Suppressor macrophage (primary cell): ENCODE measurements at regions not wholly inside any gene's neighbourhood (a gene's known extent, or its start where the extent isn't known, plus 50 kb on each side); places are given as distances from the start of the nearest gene placed in this dataset.
A peak's percentile ranks its signal among the peaks of the same experiment; 100 is the strongest.

Experiments
- DNase-seq, 4 experiments: peaks; one replicate each; pipeline ENCODE4 v3.0.0-alpha.2; 2020 to 2022

DNA sequence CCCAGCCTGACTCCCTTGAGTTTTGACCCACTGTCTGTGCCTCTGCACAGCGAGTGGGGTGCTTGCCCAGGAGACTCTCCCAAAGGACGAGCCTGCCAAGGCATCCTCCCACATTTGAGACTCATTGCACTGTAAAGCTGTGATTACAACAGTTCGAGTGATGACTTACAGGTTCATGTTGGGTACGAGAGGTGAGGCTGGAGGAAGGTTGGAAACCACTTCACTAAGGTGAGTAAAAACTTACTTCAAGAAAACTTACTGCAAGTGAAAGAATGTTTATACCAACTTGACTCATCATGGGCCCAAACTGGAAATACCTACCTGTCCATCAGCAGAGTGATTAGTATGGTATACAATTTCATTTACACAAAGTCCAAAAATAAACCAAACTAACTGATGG is 360.1 kb upstream of the CDH11 start:
- no peak for DNase-seq

DNA sequence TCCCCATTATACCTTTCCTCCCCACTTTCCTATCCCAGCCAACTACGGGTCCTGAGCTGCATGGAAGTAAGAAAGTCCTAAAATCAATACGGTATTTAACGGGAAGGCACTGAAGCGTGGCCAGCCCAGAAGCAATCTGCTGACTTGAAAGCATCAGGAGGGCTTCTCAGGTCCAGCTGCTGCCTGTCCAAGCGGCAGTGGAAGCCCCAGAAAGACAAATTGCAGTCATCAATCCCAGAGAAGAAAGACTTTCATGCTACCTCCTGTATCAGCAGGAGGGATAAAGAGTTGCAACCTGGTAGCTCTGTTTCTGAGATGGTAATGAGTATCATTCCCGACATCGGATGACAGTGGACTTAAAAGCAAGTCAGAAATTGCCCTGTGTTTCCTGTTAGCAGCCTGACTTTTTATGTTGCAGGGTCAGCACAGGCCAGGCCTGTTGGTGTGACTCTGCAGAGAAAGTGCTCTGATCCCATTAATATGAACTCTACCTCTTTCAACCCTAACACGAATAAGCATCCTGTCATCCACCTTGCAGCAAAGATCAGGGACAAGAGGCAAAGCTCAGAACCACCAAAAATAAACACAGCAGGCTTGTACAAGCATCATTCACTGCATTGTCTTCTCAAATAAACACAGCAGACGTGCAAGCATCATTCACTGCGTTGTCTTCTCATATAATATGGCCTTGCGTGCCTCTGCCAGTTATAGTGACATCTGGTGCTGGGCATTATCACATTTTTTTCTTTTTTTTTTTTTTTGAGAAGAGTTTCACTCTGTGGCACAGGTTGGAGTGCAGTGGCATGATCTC is 358.6 kb upstream of the CDH11 start:
- DNase-seq: no peak

DNA sequence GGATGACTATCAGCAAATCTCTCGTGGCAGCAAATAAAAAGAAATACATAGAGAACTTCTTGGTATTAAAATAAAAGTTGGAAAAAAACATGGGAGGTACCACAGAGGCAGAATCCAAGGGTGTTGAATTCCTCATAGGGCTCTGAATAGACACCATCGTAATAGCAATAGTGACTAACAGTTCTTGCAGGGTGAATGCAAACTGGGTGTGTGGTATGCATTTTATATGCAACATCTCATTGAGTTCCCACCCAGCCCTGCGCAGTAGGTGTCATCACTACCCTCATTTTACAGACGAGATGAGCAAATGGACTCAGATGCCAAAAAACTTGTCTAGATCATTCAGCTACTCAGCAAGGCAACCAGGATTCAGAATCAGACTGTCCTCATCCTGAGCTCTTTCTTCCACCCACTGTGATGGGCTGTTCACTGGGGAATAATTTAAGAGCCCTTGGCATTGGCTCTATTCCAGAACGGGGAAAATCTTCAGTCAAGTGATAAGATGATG is 354.6 kb upstream of the CDH11 start:
- DNase-seq: no peak

DNA sequence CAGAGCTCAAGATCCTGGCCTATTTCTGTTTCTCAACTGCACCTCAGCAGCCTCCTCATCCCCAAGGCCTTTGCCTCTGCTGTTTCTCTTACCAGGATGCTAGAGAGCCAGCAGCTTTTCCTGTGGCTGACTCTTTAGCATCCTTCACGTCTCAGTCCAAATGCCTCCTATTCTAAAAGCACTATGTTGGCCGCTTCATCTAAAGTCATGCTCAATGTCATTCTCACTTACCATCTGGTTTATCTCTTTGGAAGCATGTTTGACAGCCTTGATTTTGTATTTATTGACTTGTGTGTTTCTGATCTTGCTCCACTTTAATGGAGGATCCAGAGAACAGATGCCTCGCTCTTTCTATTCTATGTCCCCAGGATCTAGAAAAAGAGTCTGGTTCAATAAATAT is 351.8 kb upstream of the CDH11 start:
- no peak for DNase-seq

DNA sequence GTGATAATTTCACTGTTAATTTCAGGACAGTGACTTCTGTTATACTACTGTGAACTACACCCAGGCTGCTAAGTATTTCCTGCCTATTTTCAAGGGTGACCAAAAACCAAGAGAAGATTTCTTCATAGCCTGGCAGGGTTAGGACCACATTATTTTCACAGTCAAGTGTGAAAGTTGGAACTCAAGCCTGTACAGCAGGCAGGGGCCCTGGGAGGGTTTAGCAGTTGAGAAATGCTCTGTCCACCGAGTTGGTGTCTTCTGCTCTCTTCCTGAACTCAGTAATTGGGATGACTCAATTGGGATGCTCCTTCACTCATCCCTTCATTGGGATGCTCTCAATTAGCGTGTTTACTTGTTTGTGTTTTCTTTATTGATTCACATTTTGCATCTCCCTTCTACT is 347.3 kb upstream of the CDH11 start:
- DNase-seq: no peak

DNA sequence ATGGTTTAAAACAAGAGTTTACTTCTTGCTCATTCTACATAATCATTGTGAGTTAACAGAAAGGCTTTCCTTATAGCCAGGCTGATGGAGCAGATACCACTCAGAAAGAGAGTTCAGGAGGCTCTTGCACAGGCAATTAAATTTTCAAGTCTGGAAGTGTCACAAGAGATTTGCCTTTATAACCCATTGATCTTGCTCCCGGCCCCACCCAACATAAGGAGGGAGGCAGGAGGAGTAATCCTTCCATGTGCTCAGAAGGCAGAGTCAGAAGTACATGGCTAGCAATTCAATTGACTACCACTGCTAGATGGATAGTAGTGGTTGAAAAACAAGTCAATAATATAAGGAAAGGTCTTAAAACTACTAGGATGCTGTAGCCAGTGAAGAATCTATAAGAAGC is 346.3 kb upstream of the CDH11 start:
- DNase-seq: no peak

DNA sequence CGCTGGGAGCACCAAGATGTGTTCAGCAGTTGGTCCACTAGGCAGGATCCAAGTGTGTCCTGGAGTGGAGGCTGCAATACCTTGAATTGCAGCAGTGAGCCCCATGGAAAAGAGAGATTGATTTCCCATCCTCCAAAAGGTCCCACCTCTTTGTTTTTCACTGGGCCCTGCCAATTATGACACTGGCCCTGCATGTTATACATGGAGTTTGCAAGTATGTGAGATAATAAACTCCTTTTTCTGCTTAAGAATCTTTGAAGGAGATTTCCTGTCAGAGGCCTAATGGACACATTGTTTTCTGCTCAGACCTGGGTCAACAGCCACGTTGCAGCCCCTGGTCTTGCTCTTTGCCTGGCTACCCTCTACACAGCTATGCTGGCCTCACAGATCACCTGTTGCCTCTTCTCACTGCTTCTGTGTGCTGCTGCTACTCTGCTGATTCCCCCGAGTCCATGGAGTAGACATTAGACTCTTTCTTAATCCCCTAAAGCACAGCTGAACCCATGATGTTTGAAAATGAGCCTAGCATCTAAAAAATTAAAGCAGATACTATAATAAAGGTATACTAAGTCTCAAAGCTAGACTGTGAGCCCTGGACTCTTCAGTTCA is 341.9 kb upstream of the CDH11 start:
- DNase-seq: no peak

DNA sequence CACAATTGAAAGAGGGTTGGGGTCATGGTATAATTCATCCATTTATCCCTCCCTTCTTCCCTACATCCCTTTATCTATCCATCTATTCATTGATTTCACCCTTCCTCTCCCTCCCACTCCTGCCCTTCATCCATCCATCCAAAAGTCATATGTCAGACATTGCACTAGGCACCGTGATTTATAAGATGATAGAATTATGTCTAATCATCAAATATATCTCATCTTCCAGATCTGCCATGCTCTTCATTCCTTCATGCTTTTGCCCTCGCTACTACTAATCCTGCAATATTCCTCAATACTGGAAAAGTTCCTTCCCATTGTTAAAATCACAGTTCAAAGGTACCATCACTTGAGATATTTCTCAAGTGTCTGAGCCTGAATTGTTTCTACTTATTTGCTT is 335.2 kb upstream of the CDH11 start:
- no peak for DNase-seq

DNA sequence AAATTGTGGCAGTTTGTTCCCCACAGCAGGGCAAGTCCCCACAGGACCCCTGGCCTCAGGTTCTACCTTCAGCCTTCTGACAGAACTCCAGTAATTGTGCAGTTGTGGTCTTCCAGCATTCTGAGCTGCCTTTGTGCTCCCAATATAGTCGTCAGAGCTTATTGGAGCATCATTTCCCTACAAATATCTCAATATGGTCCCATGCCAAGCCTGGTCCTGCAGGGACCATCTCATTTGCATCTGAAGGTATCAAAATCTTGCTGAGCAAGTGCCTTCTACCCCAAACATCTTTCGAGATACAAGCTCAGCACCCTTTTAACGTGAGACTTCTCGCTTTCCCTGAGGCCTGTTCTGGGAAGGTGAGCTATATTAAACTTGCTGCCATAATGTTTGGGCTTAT is 333.9 kb upstream of the CDH11 start:
- no peak for DNase-seq

DNA sequence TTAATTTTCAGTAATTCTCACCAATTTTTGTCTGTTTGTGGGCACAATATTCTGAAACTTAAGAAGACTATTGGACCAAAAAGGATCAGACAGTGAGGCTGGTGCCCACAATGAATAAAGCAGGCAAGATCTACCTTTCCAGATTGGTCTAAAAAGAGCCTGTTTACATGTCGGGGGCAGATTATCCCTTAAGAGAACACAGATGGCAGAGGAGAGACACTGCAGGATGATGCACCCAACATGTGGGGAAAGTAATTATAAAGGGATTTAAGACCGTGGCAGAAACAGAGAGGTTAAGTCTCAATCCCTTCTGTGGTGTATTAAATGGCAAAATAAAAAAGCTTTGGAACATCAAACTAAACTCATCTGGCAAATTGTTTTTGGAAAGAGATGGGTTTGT is 331.8 kb upstream of the CDH11 start:
- no peak for DNase-seq

DNA sequence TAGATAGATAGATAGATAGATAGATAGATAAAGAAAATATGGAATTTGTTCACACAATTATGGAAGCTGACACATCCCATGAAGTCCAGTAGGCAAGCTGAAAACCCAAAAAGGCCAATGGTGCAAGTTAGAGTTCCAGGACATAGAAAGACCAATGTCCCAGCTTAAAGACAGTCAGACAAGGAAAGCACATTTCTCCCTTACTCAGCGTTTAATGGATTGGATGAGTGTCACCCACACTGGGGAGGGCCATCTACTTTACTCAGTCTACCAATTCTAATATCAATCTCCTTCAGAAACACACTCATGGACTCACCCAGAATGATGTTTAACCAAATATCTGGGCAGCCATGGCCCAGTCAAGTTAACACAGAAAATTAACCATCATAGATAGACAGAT is 327.7 kb upstream of the CDH11 start:
- DNase-seq: no peak

DNA sequence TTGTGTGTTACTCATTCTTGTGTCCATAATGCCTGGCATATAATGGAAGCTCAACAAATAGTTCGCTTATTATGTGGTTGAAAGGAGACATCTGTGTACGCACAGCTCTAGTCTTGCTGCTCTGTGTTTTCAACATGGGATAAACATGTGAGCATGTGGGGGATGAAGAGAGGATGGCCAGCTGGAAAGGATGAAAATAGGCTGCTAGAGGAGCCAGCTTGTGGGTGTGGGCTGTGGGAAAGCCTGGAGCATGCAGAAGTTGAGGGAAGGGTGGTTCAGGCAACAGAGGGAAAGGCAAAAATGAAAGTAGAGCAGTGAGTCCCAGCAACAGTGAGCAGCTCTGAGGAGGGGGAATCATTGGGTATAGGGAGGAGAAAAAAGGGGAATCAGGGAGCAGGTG is 324.6 kb upstream of the CDH11 start:
- no peak for DNase-seq

DNA sequence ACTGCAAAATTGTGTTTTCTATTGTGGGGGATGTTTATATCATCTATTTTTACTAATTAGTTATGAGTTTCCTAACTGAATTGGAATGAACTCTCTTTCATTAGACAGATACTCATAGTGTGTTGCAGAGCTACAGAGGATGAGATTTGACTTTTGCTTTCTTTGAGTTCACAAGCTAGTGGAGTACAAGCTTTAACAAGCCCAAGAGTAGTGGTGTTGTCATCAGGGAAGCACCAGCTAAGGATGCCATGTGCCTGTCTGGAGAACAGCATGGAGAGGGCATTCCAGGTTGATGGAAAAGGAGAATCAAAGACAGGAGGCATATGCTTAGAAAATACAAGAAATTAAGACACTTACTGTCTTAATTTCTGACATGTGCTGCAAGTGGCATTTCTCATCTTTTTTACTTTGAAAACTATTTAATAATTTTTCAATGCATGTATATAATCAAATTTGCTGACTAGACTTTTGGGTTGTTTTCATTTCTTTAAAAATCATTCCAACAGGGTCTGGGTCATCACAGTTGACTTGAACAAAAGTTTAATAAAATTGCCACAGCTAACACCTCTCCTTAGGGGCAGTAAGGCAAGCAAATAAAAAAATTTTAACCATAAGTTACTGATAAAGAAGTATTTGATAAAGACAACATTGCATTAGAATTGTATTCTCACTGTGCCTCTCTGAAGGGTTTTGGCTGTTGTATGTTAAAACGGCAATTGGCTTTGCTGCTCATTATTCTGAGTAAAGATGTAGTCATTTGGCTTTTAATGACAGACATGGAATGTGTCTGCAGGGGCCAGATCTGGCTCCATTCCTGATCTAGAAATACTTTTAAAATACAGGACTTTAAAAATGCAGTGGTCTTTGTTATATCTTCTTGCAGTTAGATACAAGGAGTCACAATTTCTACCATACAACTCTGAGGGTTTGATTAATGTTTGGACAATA is 323.7 kb upstream of the CDH11 start:
- no peak for DNase-seq

DNA sequence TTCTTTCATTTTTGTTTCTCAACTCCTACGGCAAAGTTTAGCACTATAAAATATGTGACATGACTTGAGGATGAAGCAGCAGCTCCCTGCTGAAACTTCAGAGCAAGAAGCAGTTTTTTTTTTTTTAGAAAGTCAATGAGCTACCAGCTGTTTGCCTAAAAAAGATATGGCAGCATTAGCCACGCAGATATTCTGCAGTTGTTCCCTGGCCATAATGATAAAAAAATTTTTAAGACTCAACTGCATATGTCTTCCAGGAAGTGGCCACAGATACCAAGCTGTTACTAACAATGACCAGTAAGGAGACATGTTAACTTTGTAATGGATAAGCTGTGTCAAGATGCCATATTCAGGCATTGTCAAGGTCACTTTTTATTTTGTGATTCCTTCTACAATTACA is 319.6 kb upstream of the CDH11 start:
- no peak for DNase-seq

DNA sequence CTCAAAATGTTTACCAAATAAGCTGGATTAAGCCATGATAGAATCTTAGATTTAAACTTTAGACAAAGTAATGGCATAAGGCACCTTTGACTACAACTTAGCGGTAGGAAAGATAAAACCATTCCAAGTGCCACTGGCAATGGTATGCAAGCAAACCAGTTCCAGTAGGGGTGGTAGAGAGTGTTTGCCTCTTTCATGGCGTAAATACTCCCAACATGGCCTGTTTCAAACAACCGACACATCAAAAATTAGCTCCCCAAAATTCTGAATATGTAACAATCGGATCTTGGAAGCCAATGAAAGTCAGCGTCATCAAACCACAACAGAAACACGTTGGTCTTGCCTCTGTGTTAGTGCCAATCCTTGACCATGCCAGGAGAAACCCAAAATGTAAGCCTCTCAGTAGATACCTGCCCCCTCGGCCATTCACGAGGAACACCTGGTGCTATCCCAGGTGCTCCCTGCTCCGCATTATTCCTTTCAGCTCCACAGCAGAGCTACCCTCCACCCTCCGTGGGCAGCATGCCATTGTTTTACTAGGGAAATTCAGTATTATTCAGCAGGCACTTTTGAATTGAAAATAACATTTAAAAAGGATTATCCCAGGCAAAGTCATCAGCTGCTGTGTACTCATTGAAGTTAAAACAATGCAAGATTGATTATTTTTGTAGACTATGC is 307.8 kb upstream of the CDH11 start:
- DNase-seq: no peak

DNA sequence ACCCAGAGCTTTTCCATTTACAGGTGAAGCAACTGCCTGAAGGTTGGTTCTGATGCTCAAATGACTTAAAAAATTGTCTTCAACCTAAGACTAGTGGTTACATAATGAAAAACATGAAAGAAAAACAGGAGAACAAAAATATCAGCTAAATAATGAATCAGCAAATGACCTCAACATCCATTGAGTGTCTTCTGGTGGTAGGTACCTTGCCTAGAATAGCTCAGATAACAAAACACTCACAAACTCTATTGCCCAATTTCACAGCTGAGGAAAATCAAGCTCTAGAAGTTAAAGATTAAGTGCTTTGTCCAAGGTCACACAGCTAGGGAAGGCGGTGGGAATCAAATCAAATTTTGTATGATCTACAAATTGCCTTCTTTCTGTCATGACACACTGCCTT is 304.6 kb upstream of the CDH11 start:
- no peak for DNase-seq

DNA sequence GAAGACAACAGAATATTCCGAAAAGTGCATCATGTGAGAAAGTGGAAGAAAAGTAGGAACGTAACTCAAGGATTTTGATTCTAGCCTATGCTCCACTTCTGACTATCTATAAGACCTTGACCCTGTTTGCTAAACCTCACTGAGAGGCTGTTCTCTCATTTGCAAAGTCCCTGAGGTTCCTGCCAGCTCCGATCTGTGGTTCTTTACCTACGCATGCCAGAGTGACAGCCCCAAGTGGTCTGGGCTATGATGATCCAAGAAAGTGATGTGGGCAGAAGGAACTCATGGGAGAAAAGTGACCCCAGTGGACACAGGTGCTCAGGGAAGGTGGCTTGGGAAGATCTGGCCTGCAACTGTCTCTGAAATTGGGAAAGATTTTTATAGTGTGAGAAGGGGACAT is 301.1 kb upstream of the CDH11 start:
- no peak for DNase-seq

DNA sequence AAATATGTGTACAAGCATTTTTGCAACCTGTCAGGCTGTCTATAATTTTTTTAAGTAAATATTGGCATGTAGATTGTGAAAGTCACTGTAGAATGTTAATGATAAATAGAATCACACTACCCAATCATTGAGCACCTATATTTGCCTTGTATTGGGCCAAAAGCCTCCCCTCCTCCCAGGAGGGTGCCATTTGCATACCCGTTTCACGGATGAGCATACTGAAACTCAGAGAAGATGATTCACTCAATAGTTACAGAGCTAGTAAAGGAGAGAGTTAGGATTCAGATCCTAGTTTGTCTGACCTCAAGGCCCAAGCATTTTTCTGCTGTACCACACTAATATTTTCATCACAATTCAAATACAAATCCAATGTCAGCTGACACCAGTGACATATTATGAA is 299.7 kb upstream of the CDH11 start:
- DNase-seq: no peak

DNA sequence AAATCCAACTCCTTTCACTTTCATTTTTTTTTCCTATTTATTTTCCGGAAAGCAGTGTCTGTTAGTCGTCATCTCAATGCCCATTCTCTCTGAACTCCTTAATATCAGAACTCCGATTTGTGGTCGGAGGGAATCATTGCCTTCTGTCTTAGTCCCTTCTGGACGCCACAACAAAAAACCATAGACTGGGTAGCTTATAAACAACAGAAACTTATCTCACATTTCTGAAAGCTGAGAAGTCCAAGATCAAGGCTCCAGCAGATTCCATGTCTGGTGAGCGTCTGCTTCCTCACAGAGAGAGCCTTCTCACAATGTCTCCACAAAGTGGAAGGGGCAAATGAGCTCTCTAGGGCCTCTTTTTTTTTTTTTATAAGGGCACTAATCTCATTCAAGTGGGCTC is 296.6 kb upstream of the CDH11 start:
- DNase-seq: no peak

DNA sequence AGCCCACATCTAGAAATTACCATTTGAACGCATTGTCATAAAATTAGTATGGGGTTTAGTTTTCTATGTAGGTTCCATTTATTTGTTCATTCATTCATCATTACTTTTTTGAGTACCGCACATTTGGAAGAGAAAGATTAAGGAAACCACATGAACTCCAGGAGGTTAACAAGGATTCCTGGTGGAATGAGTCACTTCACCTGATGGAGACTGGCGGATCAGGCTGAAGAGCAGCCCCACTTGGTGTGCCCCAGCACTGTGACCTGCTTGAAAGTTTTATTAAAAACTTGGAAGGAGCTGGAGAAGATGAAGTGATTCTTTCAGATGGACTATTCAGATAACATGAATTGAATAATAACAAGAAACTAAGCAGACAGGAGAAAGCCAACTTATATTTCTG is 293.6 kb upstream of the CDH11 start:
- DNase-seq: no peak

DNA sequence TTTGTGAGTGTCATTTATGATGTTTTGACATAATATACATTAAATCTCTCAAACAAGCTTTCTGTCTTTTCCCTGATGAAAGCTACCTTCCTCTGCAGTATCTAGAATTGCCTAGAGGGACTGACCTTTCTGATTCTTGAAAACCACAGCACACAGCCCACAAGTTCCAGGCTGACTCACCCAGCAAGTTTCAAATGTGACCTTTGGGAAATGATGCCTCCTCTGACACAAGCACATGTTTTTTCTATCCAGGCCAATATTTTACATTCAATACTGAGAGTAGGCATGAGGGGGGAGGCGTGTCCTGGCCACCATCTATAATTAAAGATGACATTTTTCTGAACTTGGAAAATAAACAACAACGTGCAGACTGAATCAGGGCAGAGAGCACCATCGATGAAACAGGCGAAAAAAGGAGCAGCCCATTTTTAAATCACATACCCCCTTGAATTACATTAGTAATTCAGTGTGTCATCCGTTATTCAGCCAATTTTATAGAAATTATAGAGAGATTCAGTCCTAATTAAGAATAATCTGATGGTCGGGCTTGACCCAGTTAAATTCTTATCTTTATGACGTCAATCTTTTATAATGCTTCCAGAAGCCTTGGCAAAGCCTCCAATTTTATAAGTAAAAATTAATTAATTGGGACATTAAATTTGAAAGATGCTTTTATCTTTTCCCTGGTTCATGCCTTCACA is 292.6 kb upstream of the CDH11 start:
- peak in 3 of 4 experiments; percentile 11 to 55 (median 16) for DNase-seq

DNA sequence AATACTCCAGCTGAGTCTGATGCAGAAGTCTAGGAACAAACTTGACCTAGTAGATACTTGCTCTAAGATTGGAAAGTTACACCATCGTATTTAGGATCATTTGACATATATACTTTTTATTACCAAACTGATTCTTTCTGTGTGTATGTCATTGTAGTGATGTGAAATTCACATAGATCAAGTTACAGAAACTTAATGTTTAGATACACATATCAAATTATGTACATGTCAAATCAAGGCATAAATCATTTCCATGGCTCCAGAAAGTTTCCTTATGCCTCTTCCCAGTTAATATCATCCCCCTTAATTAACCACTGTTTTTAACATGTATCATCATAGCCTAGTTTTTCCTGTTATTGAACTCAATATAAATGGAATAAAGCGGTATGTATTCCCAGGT is 292.0 kb upstream of the CDH11 start:
- no peak for DNase-seq
